ENCODE measurements at regions not wholly inside any gene's neighbourhood (a gene's known extent, or its start where the extent isn't known, plus 50 kb on each side); places are given as distances from the start of the nearest gene placed in this dataset.

DNA sequence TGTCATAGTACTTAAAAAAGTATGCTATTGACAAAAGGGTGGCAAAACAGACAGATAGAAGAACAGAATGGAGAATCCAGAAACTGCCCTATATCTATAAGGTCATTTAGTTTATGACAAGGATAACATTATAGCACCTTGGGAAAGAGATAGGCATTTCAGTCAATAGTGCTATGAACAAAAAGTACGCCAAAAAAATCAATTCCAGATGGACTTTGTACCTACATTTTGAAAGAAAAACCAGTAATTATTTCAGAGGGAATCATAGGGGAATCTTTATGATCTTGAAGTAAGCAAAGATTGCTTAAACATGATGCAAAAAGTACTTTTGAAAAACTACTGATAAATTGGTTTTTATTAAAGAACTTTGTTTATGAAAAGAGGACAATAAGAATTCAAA lies 59.9 kb upstream of the SETBP1 start:
- Mint-ChIP-seq H3K4me1 (ENCODE audit: low read depth, unreplicated experiment) (peaks cover 2% of the 10 kb centered on the region), H3K4me3 (ENCODE audit: unreplicated experiment) (no peak overlapping the region), H3K27ac (ENCODE audit: unreplicated experiment) (no peak overlapping the region), H3K36me3 (ENCODE audit: unreplicated experiment) (peaks cover 11% of the 10 kb centered on the region), H3K27me3 (ENCODE audit: unreplicated experiment) (no peaks in the 10 kb centered on the region), H3K9me3 (ENCODE audit: unreplicated experiment) (no peaks in the 10 kb centered on the region)
- TF ChIP-seq, protein P1, sequence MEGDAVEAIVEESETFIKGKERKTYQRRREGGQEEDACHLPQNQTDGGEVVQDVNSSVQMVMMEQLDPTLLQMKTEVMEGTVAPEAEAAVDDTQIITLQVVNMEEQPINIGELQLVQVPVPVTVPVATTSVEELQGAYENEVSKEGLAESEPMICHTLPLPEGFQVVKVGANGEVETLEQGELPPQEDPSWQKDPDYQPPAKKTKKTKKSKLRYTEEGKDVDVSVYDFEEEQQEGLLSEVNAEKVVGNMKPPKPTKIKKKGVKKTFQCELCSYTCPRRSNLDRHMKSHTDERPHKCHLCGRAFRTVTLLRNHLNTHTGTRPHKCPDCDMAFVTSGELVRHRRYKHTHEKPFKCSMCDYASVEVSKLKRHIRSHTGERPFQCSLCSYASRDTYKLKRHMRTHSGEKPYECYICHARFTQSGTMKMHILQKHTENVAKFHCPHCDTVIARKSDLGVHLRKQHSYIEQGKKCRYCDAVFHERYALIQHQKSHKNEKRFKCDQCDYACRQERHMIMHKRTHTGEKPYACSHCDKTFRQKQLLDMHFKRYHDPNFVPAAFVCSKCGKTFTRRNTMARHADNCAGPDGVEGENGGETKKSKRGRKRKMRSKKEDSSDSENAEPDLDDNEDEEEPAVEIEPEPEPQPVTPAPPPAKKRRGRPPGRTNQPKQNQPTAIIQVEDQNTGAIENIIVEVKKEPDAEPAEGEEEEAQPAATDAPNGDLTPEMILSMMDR (IDR thresholded peaks at IDR 0.05; ENCODE audit: partially characterized antibody, unreplicated experiment) = no peak
- no peak for DNase-seq

DNA sequence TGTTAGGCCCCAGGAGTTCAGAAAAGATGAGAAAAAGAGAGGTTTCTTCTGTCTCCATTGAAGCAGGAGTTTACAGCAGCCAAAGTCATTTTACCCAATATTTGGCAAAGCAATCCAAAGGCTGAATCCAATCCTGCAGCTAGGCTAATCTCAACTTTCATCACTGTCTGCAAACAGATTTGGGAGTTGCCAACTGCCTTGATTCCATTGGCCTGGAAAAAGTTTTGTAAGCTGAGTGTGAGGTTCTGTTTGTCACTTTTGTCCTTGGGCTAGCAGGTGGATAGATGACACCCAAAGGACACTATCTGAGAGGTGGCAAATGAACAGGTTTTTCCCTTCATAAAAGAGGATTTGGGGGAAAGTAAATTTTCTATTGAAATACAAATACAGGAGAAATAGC lies 56.6 kb upstream of the SETBP1 start:
- H3K27ac Mint-ChIP-seq (ENCODE audit: unreplicated experiment) = no peak overlapping the region
- H3K36me3 Mint-ChIP-seq (ENCODE audit: unreplicated experiment) = no peaks in the 10 kb centered on the region
- TF ChIP-seq, protein P1 (IDR thresholded peaks at IDR 0.05; ENCODE audit: partially characterized antibody, unreplicated experiment) = no peak
- H3K9me3 Mint-ChIP-seq (ENCODE audit: unreplicated experiment) = no peaks in the 10 kb centered on the region
- no peak overlapping the region for H3K4me3 Mint-ChIP-seq (ENCODE audit: unreplicated experiment)
- no peak for DNase-seq
- H3K27me3 Mint-ChIP-seq (ENCODE audit: unreplicated experiment) = no peaks in the 10 kb centered on the region
- H3K4me1 Mint-ChIP-seq (ENCODE audit: low read depth, unreplicated experiment) = peaks cover 5% of the 10 kb centered on the region

GRCh38 chr18:44625386-44625785 lies 55.3 kb upstream of the SETBP1 start:
- peaks cover 5% of the 10 kb centered on the region for H3K4me1 Mint-ChIP-seq (ENCODE audit: low read depth, unreplicated experiment)
- H3K36me3 Mint-ChIP-seq (ENCODE audit: unreplicated experiment) = no peaks in the 10 kb centered on the region
- no peak for DNase-seq
- H3K4me3 Mint-ChIP-seq (ENCODE audit: unreplicated experiment) = no peak overlapping the region
- H3K27me3 Mint-ChIP-seq (ENCODE audit: unreplicated experiment) = no peaks in the 10 kb centered on the region
- no peaks in the 10 kb centered on the region for H3K9me3 Mint-ChIP-seq (ENCODE audit: unreplicated experiment)
- TF ChIP-seq, protein P1 (IDR thresholded peaks at IDR 0.05; ENCODE audit: partially characterized antibody, unreplicated experiment) = no peak
- H3K27ac Mint-ChIP-seq (ENCODE audit: unreplicated experiment) = no peak overlapping the region

DNA sequence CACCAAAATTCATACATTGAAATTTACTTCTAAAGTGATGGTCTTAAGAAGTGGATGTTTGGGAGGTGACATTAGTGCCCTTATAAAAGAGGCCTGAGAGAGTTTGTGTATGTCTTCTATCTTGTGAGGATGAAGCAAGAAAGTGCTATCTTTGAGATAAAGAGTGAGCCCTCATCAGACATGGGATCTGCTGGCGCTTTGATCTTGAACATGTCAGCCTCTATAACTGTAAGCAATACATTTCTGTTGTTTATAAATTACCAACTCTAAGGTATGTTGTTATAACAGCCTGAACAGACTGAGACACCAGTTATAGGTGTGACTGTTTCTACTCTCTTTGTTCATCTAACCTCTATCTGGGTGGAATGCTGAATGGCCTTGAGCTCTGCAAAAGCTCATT lies 54.5 kb upstream of the SETBP1 start:
- no peak overlapping the region for H3K27ac Mint-ChIP-seq (ENCODE audit: unreplicated experiment)
- no peak overlapping the region for H3K4me3 Mint-ChIP-seq (ENCODE audit: unreplicated experiment)
- TF ChIP-seq, protein P1 (IDR thresholded peaks at IDR 0.05; ENCODE audit: partially characterized antibody, unreplicated experiment) = no peak
- peaks cover 5% of the 10 kb centered on the region for H3K4me1 Mint-ChIP-seq (ENCODE audit: low read depth, unreplicated experiment)
- H3K36me3 Mint-ChIP-seq (ENCODE audit: unreplicated experiment) = no peaks in the 10 kb centered on the region
- H3K9me3 Mint-ChIP-seq (ENCODE audit: unreplicated experiment) = no peaks in the 10 kb centered on the region
- no peak for DNase-seq
- H3K27me3 Mint-ChIP-seq (ENCODE audit: unreplicated experiment) = no peaks in the 10 kb centered on the region

DNA sequence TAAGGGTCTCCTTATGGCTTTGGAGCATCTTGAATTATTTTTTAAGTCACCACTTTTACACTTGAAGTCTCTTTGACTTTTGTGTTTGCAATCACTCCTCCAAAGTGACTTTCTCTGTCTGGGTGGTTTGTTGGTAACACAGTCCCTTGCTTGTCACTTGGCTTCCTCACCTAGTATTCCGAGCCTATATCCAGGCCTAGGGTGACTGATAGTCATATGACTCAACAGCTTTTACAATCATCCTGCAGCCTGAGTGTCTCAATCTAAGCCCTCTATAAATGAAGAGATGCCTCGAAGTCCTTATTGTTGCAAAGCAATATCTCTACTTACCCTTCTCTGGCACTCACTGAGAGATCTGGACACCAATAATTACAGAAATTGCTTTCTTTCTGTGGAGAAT lies 53.9 kb upstream of the SETBP1 start:
- no peak for DNase-seq
- H3K4me1 Mint-ChIP-seq (ENCODE audit: low read depth, unreplicated experiment) = peaks cover 5% of the 10 kb centered on the region
- H3K9me3 Mint-ChIP-seq (ENCODE audit: unreplicated experiment) = no peaks in the 10 kb centered on the region
- no peaks in the 10 kb centered on the region for H3K27me3 Mint-ChIP-seq (ENCODE audit: unreplicated experiment)
- no peaks in the 10 kb centered on the region for H3K36me3 Mint-ChIP-seq (ENCODE audit: unreplicated experiment)
- no peak overlapping the region for H3K27ac Mint-ChIP-seq (ENCODE audit: unreplicated experiment)
- H3K4me3 Mint-ChIP-seq (ENCODE audit: unreplicated experiment) = no peak overlapping the region
- TF ChIP-seq, protein P1 (IDR thresholded peaks at IDR 0.05; ENCODE audit: partially characterized antibody, unreplicated experiment) = no peak

All from glutamatergic neuron (in vitro differentiated cells).